GM23338 (cell line): ENCODE measurements at regions not wholly inside any gene's neighbourhood (a gene's known extent, or its start where the extent isn't known, plus 50 kb on each side); places are given as distances from the start of the nearest gene placed in this dataset.

ENCODE experiments used
- ATAC-seq: fragments of 200-7000 bp; cut with Tn5 transposase; 3 replicates; pipeline ENCODE4 v1.9.1; 2020
- DNase-seq: peaks from one replicate; pipeline ENCODE4 v3.0.0-alpha.2; 2015; ENCODE audit warnings: low spot score
- H2AFZ ChIP-seq: fragments of 200-600 bp; sonication (generic); 2 replicates; pipeline ENCODE4 v1.8.0; 2016; ENCODE audit warnings: antibody characterized with exemption, mild to moderate bottlenecking, moderate library complexity
- H3F3A ChIP-seq: fragments of 200-600 bp; sonication (generic); replicated peaks from 2 replicates; pipeline ENCODE4 v1.8.0; 2017; ENCODE audit warnings: antibody characterized with exemption, mixed run types, low read depth
- H3K27ac ChIP-seq: fragments of 200-600 bp; sonication (generic); 2 replicates; pipeline ENCODE4 v1.6.1; 2016; ENCODE audit warnings: low read depth
- H3K27me3 ChIP-seq: fragments of 200-600 bp; sonication (generic); 2 replicates; pipeline ENCODE4 v1.8.0; 2016; ENCODE audit warnings: mild to moderate bottlenecking, mixed run types, moderate library complexity; ENCODE audit not compliant: insufficient read depth
- H3K36me3 ChIP-seq: fragments of 200-600 bp; sonication (generic); 2 replicates; pipeline ENCODE4 v1.8.0; 2016; ENCODE audit warnings: mild to moderate bottlenecking; ENCODE audit not compliant: insufficient read depth
- H3K4me1 ChIP-seq: fragments of 200-600 bp; sonication (generic); 2 replicates; pipeline ENCODE4 v1.8.0; 2016; ENCODE audit warnings: mild to moderate bottlenecking, moderate library complexity; ENCODE audit not compliant: insufficient read depth
- H3K4me2 ChIP-seq: fragments of 200-600 bp; sonication (generic); 2 replicates; pipeline ENCODE4 v1.7.1; 2017; ENCODE audit warnings: mixed run types
- H3K4me3 ChIP-seq: fragments of 200-600 bp; sonication (generic); 2 replicates; pipeline ENCODE4 v1.6.1; 2016; ENCODE audit warnings: mixed run types
- H3K79me2 ChIP-seq: fragments of 200-600 bp; sonication (generic); replicated peaks from 2 replicates; pipeline ENCODE4 v1.8.0; 2017; ENCODE audit warnings: mild to moderate bottlenecking; ENCODE audit not compliant: insufficient read depth
- H3K9me2 ChIP-seq: fragments of 200-600 bp; sonication (generic); 2 replicates; pipeline ENCODE4 v1.8.0; 2017; ENCODE audit not compliant: insufficient read depth
- H4K20me1 ChIP-seq: fragments of 200-600 bp; sonication (generic); replicated peaks from 2 replicates; pipeline ENCODE4 v1.8.0; 2017; ENCODE audit warnings: mild to moderate bottlenecking; ENCODE audit not compliant: insufficient read depth
- H3K27ac Mint-ChIP-seq: 2 replicates; pipeline ENCODE4 v1.8.0; 2020; ENCODE audit warnings: inconsistent platforms, mild to moderate bottlenecking, moderate library complexity, mixed read lengths
- H3K27me3 Mint-ChIP-seq: 3 replicates; pipeline ENCODE4 v1.8.0; 2022; ENCODE audit warnings: low read depth, mild to moderate bottlenecking, moderate library complexity, mixed read lengths, inconsistent platforms; ENCODE audit not compliant: insufficient read depth, poor library complexity
- H3K36me3 Mint-ChIP-seq: 3 replicates; pipeline ENCODE4 v1.8.0; 2021; ENCODE audit warnings: low read depth, mild to moderate bottlenecking, inconsistent platforms, moderate library complexity, mixed read lengths
- H3K4me1 Mint-ChIP-seq: 3 replicates; pipeline ENCODE4 v1.8.0; 2020; ENCODE audit warnings: mild to moderate bottlenecking, inconsistent platforms, mixed read lengths
- H3K4me3 Mint-ChIP-seq: 3 replicates; pipeline ENCODE4 v1.8.0; 2021; ENCODE audit warnings: moderate library complexity, mild to moderate bottlenecking, inconsistent platforms, mixed read lengths
- H3K9me3 Mint-ChIP-seq: 3 replicates; pipeline ENCODE4 v1.8.0; 2020; ENCODE audit warnings: moderate library complexity, mild to moderate bottlenecking, inconsistent platforms, mixed read lengths
- CREB1 ChIP-seq: fragments of 250-450 bp; sonication (Bioruptor Pico); IDR thresholded peaks from 2 replicates; pipeline ENCODE4 v1.5.0; 2020; ENCODE audit warnings: low read depth, mild to moderate bottlenecking, moderate library complexity
- EZH2 ChIP-seq: fragments of 200-600 bp; sonication (generic); IDR thresholded peaks from one replicate; pipeline ENCODE4 v1.8.0; 2017; ENCODE audit warnings: antibody characterized with exemption, mild to moderate bottlenecking, low read depth; ENCODE audit not compliant: unreplicated experiment
- EZH2phosphoT487 ChIP-seq: fragments of 200-600 bp; sonication (generic); IDR thresholded peaks from one replicate; pipeline ENCODE4 v1.8.1; 2018; ENCODE audit warnings: antibody characterized with exemption; ENCODE audit not compliant: unreplicated experiment
- JUNB ChIP-seq: IDR thresholded peaks from one replicate; pipeline ENCODE4 v1.6.1; 2016; ENCODE audit warnings: antibody characterized with exemption; ENCODE audit not compliant: unreplicated experiment
- NANOG ChIP-seq: IDR thresholded peaks from 2 replicates; pipeline ENCODE4 v1.6.1; 2016; ENCODE audit warnings: antibody characterized with exemption, borderline replicate concordance
- POLR2AphosphoS5 ChIP-seq: IDR thresholded peaks from 2 replicates; pipeline ENCODE4 v1.6.1; 2016; ENCODE audit warnings: antibody characterized with exemption, low read depth
- REST ChIP-seq: IDR thresholded peaks from one replicate; pipeline ENCODE4 v1.6.1; 2018; ENCODE audit warnings: antibody characterized with exemption; ENCODE audit not compliant: unreplicated experiment
- STAT1 ChIP-seq: IDR thresholded peaks from one replicate; pipeline ENCODE4 v1.6.1; 2016; ENCODE audit warnings: antibody characterized with exemption; ENCODE audit not compliant: unreplicated experiment
- ZNF114 ChIP-seq: fragments of 250-450 bp; sonication (Bioruptor Pico); IDR thresholded peaks from 2 replicates; pipeline ENCODE4 v1.5.0; 2020; ENCODE audit warnings: mild to moderate bottlenecking, moderate library complexity
- ZNF331 ChIP-seq: fragments of 250-450 bp; sonication (Bioruptor Pico); IDR thresholded peaks from 2 replicates; pipeline ENCODE4 v1.5.0; 2020; ENCODE audit warnings: low read depth, mild to moderate bottlenecking, moderate library complexity
- ZNF462 ChIP-seq: fragments of 250-450 bp; sonication (Bioruptor Pico); IDR thresholded peaks from 2 replicates; pipeline ENCODE4 v1.5.0; 2020; ENCODE audit warnings: mild to moderate bottlenecking, moderate library complexity
- TF ChIP-seq, protein P1 (sequence below), 2 experiments: fragments of 200-600 bp in 1 of 2; sonication (generic) in 1 of 2; conservative IDR thresholded peaks; 2 replicates each; pipeline versions ENCODE4 v1.5.1 to v1.6.1; 2016 to 2017; ENCODE audit warnings: antibody characterized with exemption in 2 of 2, low read depth in 2 of 2, mild to moderate bottlenecking in 2 of 2, moderate library complexity in 1 of 2
- TF ChIP-seq, protein P2 (sequence below): IDR thresholded peaks from 2 replicates; pipeline ENCODE4 v1.6.1; 2016; ENCODE audit warnings: antibody characterized with exemption

DNA sequence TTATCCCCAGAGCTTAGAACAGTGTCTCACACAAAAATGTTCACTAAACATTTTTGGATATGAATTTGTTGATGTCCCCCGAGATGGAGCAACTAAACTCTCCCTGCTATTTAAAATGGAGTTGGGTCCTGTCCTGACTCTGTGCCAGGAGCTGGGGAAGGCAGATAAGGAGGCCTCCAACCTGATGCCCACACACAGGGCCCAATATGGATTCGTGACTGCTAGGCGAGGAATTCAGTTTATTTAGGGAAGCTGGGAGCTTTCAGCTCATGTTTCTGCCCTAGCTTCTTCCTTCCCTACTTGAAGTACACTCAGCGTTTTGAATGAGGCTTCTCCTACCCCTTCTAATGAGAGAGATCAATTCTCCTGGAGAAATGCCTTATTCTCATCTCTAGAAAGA is 373.0 kb upstream of the LARGE1 start:
- no peaks in the 10 kb centered on the region for H3K27me3 ChIP-seq

More for the DNA sequence above, 373.0 kb upstream of the LARGE1 start:
- H3K36me3 ChIP-seq = no peaks in the 10 kb centered on the region; the same call in 1 of the 2 replicates
- Mint-ChIP-seq H3K9me3 (peaks cover 47% of the 10 kb centered on the region), H3K4me3 (no peak overlapping the region), H3K27ac (no peak overlapping the region), H3K36me3 (peaks cover 5% of the 10 kb centered on the region; the same call in 1 of the 3 replicates), H3K4me1 (no peaks in the 10 kb centered on the region), H3K27me3 (no peaks in the 10 kb centered on the region)
- H3K79me2 ChIP-seq = no peaks in the 10 kb centered on the region
- no peak for DNase-seq
- no peak overlapping the region for H3K4me2 ChIP-seq
- no peaks in the 10 kb centered on the region for H4K20me1 ChIP-seq
- no peaks in the 10 kb centered on the region for H3F3A ChIP-seq
- peaks cover 5% of the 10 kb centered on the region; the same call in 1 of the 2 replicates for H3K9me2 ChIP-seq
- H3K27ac ChIP-seq = no peak overlapping the region
- no peaks in the 10 kb centered on the region for H3K4me1 ChIP-seq
- TF ChIP-seq, protein P1, sequence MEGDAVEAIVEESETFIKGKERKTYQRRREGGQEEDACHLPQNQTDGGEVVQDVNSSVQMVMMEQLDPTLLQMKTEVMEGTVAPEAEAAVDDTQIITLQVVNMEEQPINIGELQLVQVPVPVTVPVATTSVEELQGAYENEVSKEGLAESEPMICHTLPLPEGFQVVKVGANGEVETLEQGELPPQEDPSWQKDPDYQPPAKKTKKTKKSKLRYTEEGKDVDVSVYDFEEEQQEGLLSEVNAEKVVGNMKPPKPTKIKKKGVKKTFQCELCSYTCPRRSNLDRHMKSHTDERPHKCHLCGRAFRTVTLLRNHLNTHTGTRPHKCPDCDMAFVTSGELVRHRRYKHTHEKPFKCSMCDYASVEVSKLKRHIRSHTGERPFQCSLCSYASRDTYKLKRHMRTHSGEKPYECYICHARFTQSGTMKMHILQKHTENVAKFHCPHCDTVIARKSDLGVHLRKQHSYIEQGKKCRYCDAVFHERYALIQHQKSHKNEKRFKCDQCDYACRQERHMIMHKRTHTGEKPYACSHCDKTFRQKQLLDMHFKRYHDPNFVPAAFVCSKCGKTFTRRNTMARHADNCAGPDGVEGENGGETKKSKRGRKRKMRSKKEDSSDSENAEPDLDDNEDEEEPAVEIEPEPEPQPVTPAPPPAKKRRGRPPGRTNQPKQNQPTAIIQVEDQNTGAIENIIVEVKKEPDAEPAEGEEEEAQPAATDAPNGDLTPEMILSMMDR (conservative IDR thresholded peaks at IDR 0.05; ENCODE audit: low read depth in 2 of 2) = no peak
- TF ChIP-seq CREB1 (CRISPR knock-in tag) = no peak
- no peak for TF ChIP-seq ZNF114 (CRISPR knock-in tag)
- TF ChIP-seq, protein P2, sequence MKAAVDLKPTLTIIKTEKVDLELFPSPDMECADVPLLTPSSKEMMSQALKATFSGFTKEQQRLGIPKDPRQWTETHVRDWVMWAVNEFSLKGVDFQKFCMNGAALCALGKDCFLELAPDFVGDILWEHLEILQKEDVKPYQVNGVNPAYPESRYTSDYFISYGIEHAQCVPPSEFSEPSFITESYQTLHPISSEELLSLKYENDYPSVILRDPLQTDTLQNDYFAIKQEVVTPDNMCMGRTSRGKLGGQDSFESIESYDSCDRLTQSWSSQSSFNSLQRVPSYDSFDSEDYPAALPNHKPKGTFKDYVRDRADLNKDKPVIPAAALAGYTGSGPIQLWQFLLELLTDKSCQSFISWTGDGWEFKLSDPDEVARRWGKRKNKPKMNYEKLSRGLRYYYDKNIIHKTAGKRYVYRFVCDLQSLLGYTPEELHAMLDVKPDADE = no peak
- TF ChIP-seq POLR2AphosphoS5 = no peak
- TF ChIP-seq EZH2phosphoT487 = no peak
- TF ChIP-seq EZH2 = no peak
- TF ChIP-seq ZNF331 = no peak
- TF ChIP-seq REST = no peak
- no peak for TF ChIP-seq JUNB
- no peak for TF ChIP-seq NANOG
- no peak for TF ChIP-seq ZNF462 (CRISPR knock-in tag)
- no peak for TF ChIP-seq STAT1
- no peak for ATAC-seq
- H3K4me3 ChIP-seq = no peak overlapping the region
- H2AFZ ChIP-seq = no peak overlapping the region
